ENCODE measurements at regions not wholly inside any gene's neighbourhood (a gene's known extent, or its start where the extent isn't known, plus 50 kb on each side); places are given as distances from the start of the nearest gene placed in this dataset.

DNA sequence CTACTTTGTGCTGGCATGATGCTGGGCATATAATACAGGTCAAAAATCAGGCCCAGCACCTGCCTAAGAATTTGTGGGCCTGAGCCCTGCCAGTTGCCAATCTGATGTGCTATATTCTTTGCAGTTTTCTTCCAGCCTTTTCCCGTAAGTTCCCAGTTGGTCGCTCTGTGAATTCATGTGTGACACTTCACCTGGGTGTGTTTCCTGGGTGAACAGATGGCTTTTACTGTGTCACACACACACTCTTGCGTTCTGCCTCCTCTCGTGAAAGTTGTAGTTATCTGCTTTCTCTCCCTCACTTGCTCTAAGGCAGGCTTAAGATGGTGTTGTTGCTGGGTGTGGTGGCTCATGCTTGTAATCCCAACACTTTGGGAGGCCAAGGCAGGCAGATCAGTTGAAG, 153.5 kb upstream of the DMRT1 start:
- ATAC-seq (no peak), DNase-seq (no peak)
- Histone ChIP-seq H3K9me2 (replicated peaks; ENCODE audit: low read length) (no peaks in the 10 kb centered on the region), H3K27ac (ENCODE audit: low read length) (no peak overlapping the region), H3K4me2 (ENCODE audit: low read length) (no peak overlapping the region), H3K79me2 (ENCODE audit: low read length) (peaks cover 10% of the 10 kb centered on the region; the same call in 1 of the 2 replicates), H3K36me3 (ENCODE audit: low read depth, low read length) (no peaks in the 10 kb centered on the region), H4K20me1 (ENCODE audit: low read length) (no peaks in the 10 kb centered on the region), H3F3A (ENCODE audit: low read length, unreplicated experiment) (peaks cover 17% of the 10 kb centered on the region), H3K4me1 (ENCODE audit: insufficient read depth, low read length) (peaks cover 45% of the 10 kb centered on the region), H3K4me3 (ENCODE audit: low read length) (no peak overlapping the region), H3K27me3 (ENCODE audit: low read length) (no peaks in the 10 kb centered on the region), H2AFZ (ENCODE audit: low read length) (no peak overlapping the region), H3K9ac (ENCODE audit: low read length) (no peak overlapping the region), H3K9me3 (ENCODE audit: low read length) (no peaks in the 10 kb centered on the region)
- intact Hi-C loops (cut with micrococcal nuclease) = no loop called here
- no TSS peak for BruUV-seq (replicated peaks)
- TF ChIP-seq, protein P1, sequence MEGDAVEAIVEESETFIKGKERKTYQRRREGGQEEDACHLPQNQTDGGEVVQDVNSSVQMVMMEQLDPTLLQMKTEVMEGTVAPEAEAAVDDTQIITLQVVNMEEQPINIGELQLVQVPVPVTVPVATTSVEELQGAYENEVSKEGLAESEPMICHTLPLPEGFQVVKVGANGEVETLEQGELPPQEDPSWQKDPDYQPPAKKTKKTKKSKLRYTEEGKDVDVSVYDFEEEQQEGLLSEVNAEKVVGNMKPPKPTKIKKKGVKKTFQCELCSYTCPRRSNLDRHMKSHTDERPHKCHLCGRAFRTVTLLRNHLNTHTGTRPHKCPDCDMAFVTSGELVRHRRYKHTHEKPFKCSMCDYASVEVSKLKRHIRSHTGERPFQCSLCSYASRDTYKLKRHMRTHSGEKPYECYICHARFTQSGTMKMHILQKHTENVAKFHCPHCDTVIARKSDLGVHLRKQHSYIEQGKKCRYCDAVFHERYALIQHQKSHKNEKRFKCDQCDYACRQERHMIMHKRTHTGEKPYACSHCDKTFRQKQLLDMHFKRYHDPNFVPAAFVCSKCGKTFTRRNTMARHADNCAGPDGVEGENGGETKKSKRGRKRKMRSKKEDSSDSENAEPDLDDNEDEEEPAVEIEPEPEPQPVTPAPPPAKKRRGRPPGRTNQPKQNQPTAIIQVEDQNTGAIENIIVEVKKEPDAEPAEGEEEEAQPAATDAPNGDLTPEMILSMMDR (conservative IDR thresholded peaks at IDR 0.05; ENCODE audit: low read depth, low read length) = no peak
- no peak for TF ChIP-seq EZH2phosphoT487 (IDR thresholded peaks at IDR 0.05; ENCODE audit: borderline replicate concordance, low read length)
- no peak for TF ChIP-seq EZH2 (IDR thresholded peaks at IDR 0.05; ENCODE audit: low read length, unreplicated experiment)
- ChIA-PET CTCF (no interaction called here), POLR2A (ENCODE audit: unreplicated experiment) (no interaction called here)

DNA sequence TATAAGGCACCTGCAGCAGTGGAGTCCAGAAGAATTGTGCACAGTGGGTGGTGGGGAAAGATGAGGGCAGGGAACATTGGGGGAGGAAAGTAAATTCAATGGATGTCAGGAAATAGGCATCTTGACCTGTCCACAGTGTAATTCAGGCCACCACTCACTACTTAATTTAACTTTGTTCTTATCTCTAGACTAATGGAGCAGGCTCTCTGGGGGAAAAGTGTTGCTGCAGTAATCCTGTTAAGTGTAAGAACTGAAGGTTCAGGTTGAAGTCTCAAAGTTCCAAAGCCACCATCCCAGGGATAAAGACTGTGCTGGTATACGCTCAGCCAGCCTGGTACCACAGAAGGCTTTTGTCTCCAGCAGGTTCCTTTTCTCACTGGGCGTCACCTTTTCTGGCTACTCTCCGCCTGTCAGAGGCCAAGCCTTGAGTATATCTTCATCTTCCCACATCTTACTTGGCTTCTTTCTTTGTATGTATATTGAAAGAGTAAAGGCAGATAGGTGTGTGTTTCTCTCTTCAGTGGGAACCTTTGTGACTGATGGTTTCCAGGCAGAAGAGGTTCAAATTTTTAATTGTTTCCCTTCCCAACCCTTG, 150.9 kb upstream of the DMRT1 start:
- Histone ChIP-seq H3K4me2 (ENCODE audit: low read length) (no peak overlapping the region), H3K9me3 (ENCODE audit: low read length) (no peaks in the 10 kb centered on the region), H3K27ac (ENCODE audit: low read length) (no peak overlapping the region), H4K20me1 (ENCODE audit: low read length) (no peaks in the 10 kb centered on the region), H3K9ac (ENCODE audit: low read length) (no peak overlapping the region), H3K9me2 (replicated peaks; ENCODE audit: low read length) (no peaks in the 10 kb centered on the region), H3K79me2 (ENCODE audit: low read length) (peaks cover 14% of the 10 kb centered on the region; the same call in 1 of the 2 replicates), H3K27me3 (ENCODE audit: low read length) (no peaks in the 10 kb centered on the region), H3K4me1 (ENCODE audit: insufficient read depth, low read length) (peaks cover 45% of the 10 kb centered on the region), H3K4me3 (ENCODE audit: low read length) (no peak overlapping the region), H3F3A (ENCODE audit: low read length, unreplicated experiment) (peaks cover 5% of the 10 kb centered on the region), H3K36me3 (ENCODE audit: low read depth, low read length) (no peaks in the 10 kb centered on the region), H2AFZ (ENCODE audit: low read length) (no peak overlapping the region)
- POLR2A ChIA-PET (ENCODE audit: unreplicated experiment) = interaction anchor here (0.6 kb wide), 1 partner anchor 647 kb away, joined by 4 read pairs; no protein-coding TSS in a partner anchor
- no TSS peak for BruUV-seq (replicated peaks)
- TF ChIP-seq, protein P1 (conservative IDR thresholded peaks at IDR 0.05; ENCODE audit: low read depth, low read length) = no peak
- ATAC-seq (no peak), DNase-seq (no peak)
- intact Hi-C loops (cut with micrococcal nuclease) = no loop called here
- CTCF ChIA-PET = no interaction called here

DNA sequence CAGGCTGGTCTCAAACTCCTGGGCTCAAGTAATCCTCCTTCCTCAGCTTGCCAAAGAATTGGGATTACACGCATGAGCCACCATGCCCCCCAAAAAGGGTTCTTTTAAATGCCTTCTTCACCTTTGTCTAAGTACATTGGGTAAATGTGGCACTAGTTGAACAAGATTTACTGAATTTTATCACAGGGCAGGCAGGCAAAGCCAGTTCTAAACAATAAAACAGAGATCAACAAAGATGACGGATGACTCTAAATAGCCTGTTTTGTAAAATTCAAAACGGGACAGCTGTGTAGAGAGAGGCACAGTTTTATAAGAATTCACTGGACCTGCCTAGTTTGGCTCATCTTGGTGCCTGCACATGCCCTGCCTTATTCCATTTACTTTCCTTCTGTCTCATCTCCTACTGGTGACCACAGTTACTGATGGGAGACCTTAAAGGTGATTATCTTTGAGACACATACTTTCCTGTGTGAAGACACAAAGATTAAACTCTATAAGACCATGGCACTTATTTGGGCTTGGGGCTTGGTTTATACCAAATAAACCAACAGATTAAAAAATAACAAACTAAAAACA, 149.6 kb upstream of the DMRT1 start:
- ATAC-seq (no peak), DNase-seq (no peak)
- no peak overlapping the region for H3K9ac ChIP-seq (ENCODE audit: low read length)
- intact Hi-C loops (cut with micrococcal nuclease) = no loop called here
- TF ChIP-seq, protein P1 (conservative IDR thresholded peaks at IDR 0.05; ENCODE audit: low read depth, low read length) = no peak
- TF ChIP-seq EZH2phosphoT487 (IDR thresholded peaks at IDR 0.05; ENCODE audit: borderline replicate concordance, low read length) = no peak
- TF ChIP-seq EZH2 (IDR thresholded peaks at IDR 0.05; ENCODE audit: low read length, unreplicated experiment) = no peak
- no peak overlapping the region for H3K27ac ChIP-seq (ENCODE audit: low read length)
- peaks cover 46% of the 10 kb centered on the region for H3K4me1 ChIP-seq (ENCODE audit: insufficient read depth, low read length)
- H3K4me3 ChIP-seq (ENCODE audit: low read length) = no peak overlapping the region
- H3K27me3 ChIP-seq (ENCODE audit: low read length) = no peaks in the 10 kb centered on the region
- H3K4me2 ChIP-seq (ENCODE audit: low read length) = no peak overlapping the region
- BruUV-seq (replicated peaks) = no TSS peak
- no peaks in the 10 kb centered on the region for H3F3A ChIP-seq (ENCODE audit: low read length, unreplicated experiment)
- POLR2A ChIA-PET (ENCODE audit: unreplicated experiment) = no interaction called here
- no peak overlapping the region for H2AFZ ChIP-seq (ENCODE audit: low read length)
- H3K9me2 ChIP-seq (replicated peaks; ENCODE audit: low read length) = no peaks in the 10 kb centered on the region
- CTCF ChIA-PET = no interaction called here
- H3K79me2 ChIP-seq (ENCODE audit: low read length) = peaks cover 17% of the 10 kb centered on the region; the same call in 1 of the 2 replicates
- H3K36me3 ChIP-seq (ENCODE audit: low read depth, low read length) = no peaks in the 10 kb centered on the region
- no peaks in the 10 kb centered on the region for H4K20me1 ChIP-seq (ENCODE audit: low read length)
- no peaks in the 10 kb centered on the region for H3K9me3 ChIP-seq (ENCODE audit: low read length)
